Urinary bladder (tissue), 3 donors: ENCODE measurements at regions not wholly inside any gene's neighbourhood (a gene's known extent, or its start where the extent isn't known, plus 50 kb on each side); places are given as distances from the start of the nearest gene placed in this dataset.

Experiments
- DNase-seq: peaks from one replicate; pipeline ENCODE4 v3.0.0-alpha.2; 2015; ENCODE audit errors: extremely low spot score
- H3K27ac ChIP-seq: one replicate; pipeline ENCODE4 v1.5.1; 2013; ENCODE audit warnings: low read depth, mild to moderate bottlenecking, moderate library complexity
- H3K36me3 ChIP-seq: one replicate; pipeline ENCODE4 v1.6.1; 2013; ENCODE audit warnings: mild to moderate bottlenecking, moderate library complexity; ENCODE audit not compliant: insufficient read depth
- H3K4me1 ChIP-seq: one replicate; pipeline ENCODE4 v1.6.1; 2013; ENCODE audit warnings: mild to moderate bottlenecking, moderate library complexity; ENCODE audit not compliant: insufficient read depth
- H3K4me3 ChIP-seq: one replicate; pipeline ENCODE4 v1.5.1; 2013; ENCODE audit warnings: low read depth, low read length
- WGBS: extraction: QIAGEN DNeasy Blood & Tissue Kit; methylation state at CpG from one replicate; pipeline ENCODE4 v1.1.7; 2013; 5-methylcytosine and 5-hydroxymethylcytosine counted together
- donor health status: healthy with polysubstance abuse.
- donor health status: healthy.

DNA sequence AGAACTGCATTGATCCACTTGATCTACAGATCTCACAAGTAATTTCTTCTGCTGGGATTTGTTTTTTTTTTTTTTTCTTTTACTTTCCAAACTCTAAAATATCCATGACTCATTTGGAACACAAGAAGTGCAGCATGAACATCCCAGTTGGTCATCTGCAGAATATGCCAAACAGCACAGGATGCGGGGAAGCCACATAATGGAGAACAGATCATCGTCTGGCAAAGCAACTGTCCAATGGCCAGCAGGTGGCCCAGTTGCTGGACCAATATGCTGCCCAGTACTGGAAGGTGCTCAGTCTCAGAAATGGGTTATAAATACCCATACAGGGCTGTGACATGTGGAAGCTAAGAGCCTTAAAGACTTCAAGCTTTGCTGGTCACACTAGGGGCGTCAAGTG, 221.3 kb upstream of the TAS2R1 start:
- 64% methylated on average over 3 of the region's 3 CpGs for WGBS

DNA sequence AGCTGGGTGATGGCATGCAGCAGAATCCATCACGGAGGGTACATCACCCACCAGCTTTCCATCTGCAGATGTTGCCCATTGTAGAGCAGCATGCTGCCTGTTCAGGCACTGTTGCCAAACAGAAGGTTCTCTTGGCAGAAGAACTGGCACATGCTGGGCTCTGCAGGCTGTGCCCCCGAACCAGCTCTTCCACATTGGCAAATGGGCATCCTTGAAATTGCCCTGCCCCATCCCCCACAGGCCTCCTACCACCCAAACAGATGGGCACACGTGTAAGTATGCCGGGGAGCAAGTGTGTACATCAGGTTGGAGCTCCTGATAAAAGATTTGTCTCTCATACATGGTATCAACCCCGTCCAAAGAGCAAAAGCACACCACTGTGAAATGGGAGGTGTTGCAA, 220.3 kb upstream of the TAS2R1 start:
- WGBS: 82% methylated on average over 5 of the region's 5 CpGs
- Histone ChIP-seq H3K27ac (no peak overlapping the region), H3K4me3 (no peak overlapping the region), H3K4me1 (no peaks in the 10 kb centered on the region), H3K36me3 (no peaks in the 10 kb centered on the region)
- DNase-seq: no peak

More for the DNA sequence above, 221.3 kb upstream of the TAS2R1 start:
- Histone ChIP-seq H3K4me1 (no peaks in the 10 kb centered on the region), H3K36me3 (no peaks in the 10 kb centered on the region), H3K4me3 (no peak overlapping the region), H3K27ac (no peak overlapping the region)
- DNase-seq: no peak

DNA sequence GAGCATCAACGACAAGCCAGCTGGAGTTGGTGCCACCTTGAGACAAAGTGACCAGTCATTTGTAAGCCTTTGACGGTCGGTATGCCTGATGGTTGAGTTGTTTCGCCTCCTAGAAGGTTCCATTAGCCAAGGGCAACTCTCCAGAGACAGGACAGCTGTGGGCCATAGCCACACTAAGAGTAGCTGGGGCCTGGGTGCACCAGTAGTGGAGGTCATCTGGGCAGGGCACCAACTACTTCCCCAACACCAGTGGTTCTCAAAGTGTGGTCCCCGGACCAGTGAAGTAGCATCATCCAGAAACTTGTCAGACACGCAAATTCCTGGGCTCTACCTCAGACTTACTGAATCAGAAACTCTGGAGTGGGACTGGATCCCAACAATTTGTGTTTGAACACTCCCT, 217.5 kb upstream of the TAS2R1 start:
- no peak overlapping the region for H3K4me3 ChIP-seq
- H3K27ac ChIP-seq: no peak overlapping the region
- 91% methylated on average over 6 of the region's 6 CpGs for WGBS
- H3K36me3 ChIP-seq: no peaks in the 10 kb centered on the region
- no peak for DNase-seq
- no peaks in the 10 kb centered on the region for H3K4me1 ChIP-seq

DNA sequence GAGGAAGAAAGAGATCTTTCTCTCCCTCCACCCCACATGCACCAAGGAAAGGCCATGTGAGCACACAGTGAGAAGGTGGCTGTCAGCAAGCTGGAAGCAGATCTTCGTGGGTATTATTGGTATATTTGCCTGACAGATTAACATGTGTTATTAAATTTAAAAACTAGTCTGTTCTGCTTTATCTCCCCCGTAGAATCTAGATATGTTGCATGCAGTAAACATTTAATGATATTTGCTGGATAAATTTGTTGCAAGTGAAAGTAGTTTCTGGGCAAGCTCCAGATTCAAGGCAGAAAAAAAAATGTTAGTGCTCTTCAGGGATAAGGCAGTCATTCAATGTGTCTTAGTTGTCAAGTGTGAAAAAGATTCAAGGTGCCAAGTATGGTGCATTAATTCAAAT, 215.0 kb upstream of the TAS2R1 start:
- H3K27ac ChIP-seq: no peak overlapping the region
- DNase-seq: no peak
- 62% methylated on average over 2 of the region's 2 CpGs for WGBS
- no peaks in the 10 kb centered on the region for H3K36me3 ChIP-seq
- H3K4me3 ChIP-seq: no peak overlapping the region
- no peaks in the 10 kb centered on the region for H3K4me1 ChIP-seq

DNA sequence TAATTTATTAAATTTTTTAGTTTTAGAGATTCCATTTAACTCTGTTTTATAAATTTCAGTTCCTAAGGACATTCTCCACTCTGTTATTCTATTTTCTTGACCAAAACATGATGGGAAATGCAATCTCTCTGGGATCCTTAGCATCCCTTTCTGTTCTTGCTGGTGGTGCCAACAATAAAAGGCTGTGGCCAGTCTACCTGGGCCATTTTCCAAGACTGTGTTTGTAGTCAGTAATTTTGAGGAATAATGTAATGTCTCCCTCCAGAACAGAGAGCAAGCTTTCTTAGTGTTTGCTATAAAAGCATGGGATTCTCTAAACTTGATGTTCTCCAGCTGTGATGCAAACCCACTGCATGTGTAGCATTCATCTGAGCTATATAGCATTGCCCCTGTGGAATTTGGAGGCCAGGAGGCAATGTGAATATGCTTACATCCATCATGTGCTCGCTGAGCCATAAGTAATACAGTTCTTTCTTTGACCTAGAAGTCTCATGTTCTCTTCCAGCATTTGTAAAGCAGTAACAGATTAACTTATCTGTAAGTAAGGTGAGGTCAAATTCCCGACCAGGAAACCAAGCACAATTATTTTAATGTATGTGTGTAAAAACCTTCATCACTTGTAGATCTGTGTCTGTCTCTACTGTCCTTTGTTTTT, 211.5 kb upstream of the TAS2R1 start:
- H3K36me3 ChIP-seq: no peaks in the 10 kb centered on the region
- no peaks in the 10 kb centered on the region for H3K4me1 ChIP-seq
- no peak for DNase-seq
- H3K27ac ChIP-seq: no peak overlapping the region
- H3K4me3 ChIP-seq: no peak overlapping the region
- 80% methylated on average over 2 of the region's 2 CpGs for WGBS

DNA sequence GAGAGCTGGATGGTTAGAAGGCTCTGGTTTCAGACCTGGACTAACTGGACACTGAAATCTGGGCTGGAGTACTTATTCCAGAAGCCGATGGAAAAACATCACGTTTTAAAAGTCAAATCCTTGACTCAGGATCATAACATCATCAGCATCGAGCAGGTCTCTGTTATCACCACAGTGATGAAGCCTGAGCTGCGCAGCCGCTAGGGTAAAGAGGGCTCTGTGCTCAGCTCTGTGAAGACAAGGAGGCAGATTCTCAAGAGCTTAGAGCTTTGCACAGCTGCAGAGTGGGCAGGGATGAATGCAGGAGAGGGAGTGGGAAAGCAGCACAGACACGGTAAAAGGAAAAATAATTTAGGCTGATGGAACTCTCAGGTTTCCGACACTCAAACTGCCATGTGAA, 208.8 kb upstream of the TAS2R1 start:
- no peaks in the 10 kb centered on the region for H3K4me1 ChIP-seq
- H3K4me3 ChIP-seq: no peak overlapping the region
- no peak for DNase-seq
- no peaks in the 10 kb centered on the region for H3K36me3 ChIP-seq
- 53% methylated on average over 7 of the region's 7 CpGs for WGBS
- no peak overlapping the region for H3K27ac ChIP-seq

DNA sequence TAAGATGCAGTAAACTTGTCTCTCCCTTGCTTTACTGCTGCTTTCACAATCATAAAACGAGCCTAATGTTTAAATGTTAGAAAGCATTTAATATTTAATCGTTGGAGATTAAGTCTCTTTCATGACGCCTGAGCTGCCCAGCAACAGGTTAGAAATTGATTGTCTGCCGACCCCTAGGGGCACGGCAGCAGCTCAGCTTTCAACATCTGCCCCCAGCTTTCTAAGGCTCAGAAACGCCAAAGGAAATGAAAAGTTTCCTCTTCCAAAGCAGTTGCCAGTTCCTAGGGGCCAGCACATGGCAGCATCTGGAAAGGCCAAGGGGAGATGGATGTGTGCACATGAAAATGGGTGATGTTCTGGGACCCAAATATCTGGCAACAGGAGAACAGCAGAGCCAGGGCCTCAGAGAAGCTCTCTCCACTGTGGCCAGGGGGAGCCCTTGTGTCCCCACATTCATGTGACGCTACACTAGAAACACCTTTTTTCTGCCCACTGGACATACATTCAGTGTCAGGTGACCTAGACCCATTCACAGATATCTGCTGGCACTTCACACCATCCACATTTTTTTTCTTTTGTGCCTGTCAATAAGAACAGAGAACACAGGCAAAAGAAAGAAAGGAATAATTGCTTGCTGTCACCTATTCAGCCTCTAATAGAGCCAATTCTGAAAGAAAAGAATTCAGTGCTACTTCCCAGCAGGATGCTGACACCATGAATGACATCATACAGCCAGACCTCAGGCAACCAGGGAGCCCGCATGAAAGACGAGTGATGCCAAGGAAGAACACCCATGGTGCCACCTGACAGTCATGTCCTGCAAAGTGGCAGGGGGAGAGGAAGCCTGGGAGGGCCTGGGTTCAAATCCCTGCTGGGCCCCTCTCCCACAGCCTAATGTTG, 205.0 kb upstream of the TAS2R1 start:
- no peak overlapping the region for H3K4me3 ChIP-seq
- H3K36me3 ChIP-seq: no peaks in the 10 kb centered on the region
- H3K4me1 ChIP-seq: no peaks in the 10 kb centered on the region
- no peak overlapping the region for H3K27ac ChIP-seq
- DNase-seq: no peak
- WGBS: 43% methylated on average over 9 of the region's 9 CpGs

DNA sequence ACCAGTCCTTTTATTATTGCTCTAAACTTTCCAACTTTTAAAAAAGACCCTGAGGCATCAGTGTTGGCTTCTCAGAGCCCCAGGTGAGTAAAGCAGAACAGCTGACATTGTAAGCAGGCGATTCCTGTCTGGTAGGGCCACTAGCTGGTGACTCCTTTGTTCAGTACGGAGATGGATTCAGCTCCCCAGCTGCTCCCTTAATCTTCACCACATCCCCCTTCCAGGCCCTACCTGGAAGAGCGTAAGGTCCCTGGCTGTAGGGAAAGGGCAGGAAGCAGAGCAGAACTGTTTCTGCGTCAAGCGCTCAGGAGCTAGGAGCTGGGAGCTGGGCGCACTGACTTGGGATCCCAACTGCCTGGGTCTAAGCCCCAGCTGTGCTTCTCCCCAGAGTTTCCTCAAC, 203.7 kb upstream of the TAS2R1 start:
- Histone ChIP-seq H3K27ac (no peak overlapping the region), H3K36me3 (no peaks in the 10 kb centered on the region), H3K4me3 (no peak overlapping the region), H3K4me1 (no peaks in the 10 kb centered on the region)
- WGBS: 73% methylated on average over 6 of the region's 6 CpGs
- no peak for DNase-seq

DNA sequence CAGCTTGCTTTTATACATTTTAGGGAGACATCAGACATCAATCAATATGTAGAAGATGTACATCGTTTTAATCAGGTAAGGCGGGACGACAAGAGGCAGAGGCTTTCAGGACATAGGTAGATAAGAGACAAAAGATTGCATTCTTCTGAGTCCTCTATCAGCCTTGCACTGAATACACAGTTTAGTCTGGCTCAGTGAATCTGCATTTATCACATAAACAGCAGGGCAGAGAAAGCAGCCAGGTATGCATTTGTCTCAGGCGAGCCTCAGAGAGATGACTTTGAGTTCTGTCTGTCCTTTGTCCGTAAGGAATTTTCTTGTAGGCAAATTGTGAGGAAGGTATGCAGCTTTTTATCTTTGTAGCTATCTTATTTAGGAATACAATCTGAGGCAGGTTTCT, 202.8 kb upstream of the TAS2R1 start:
- 71% methylated on average over 5 of the region's 5 CpGs for WGBS

DNA sequence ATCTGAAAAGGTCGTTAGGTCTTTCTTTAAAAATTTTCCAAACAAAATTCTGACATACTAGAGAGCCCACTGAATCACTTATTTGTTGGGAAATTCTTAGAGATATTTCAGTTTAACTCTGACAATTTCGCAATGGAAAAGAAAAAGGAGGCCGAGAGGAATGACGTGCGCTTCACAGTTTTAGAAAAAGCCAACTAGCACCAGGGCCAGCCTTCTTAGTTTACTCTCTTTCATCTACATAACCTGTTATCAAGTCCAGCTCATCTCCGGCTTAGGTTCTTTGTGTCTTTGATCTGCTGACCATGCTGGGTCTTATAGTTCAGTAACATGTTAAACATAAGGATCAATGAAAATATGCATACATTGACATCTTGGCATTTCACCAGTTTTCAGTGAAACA, 201.7 kb upstream of the TAS2R1 start:
- Histone ChIP-seq H3K27ac (no peak overlapping the region), H3K36me3 (no peaks in the 10 kb centered on the region), H3K4me3 (no peak overlapping the region), H3K4me1 (no peaks in the 10 kb centered on the region)
- no peak for DNase-seq
- WGBS: 90% methylated on average over 6 of the region's 6 CpGs

More for the DNA sequence above, 202.8 kb upstream of the TAS2R1 start:
- no peak for DNase-seq
- H3K4me1 ChIP-seq: no peaks in the 10 kb centered on the region
- H3K36me3 ChIP-seq: no peaks in the 10 kb centered on the region
- no peak overlapping the region for H3K27ac ChIP-seq
- H3K4me3 ChIP-seq: no peak overlapping the region

DNA sequence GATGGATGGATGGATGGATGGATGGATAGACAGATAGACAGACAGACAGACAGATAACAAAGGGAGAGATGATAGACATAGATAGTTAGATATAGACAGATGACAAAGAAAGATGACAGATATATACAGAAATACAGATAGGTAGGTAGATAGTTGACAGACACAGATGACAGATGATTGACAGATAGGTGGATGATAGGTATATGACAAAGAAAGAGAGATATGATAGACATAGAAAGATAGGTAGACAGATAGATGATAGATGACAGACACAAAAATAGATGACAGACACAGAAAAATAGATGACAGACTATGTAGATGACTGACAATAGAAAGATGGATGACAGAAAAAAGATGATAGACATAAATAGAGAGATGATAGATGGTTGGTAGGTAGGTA, 200.0 kb upstream of the TAS2R1 start:
- H3K36me3 ChIP-seq: no peaks in the 10 kb centered on the region
- no peak overlapping the region for H3K27ac ChIP-seq
- H3K4me3 ChIP-seq: no peak overlapping the region
- no peaks in the 10 kb centered on the region for H3K4me1 ChIP-seq
- no peak for DNase-seq

DNA sequence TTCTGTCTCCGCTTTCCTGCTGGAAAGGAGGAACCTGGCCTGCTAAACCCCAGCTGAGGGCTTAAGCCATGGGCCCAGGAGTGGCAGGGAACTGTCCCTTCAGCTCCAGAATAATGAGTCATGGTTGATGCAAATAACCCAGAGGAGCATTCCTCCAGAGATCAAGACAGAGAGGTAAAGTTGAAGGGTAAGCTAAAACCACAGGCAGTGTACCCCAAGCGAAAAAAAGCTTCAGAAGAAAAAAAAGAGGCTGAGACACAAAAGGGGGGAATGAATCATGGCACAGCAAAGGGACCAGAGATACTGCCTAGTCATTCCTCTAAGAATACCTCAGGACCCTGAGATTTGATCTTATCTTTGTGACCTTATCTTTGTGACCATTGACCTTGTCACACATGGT, 199.5 kb upstream of the TAS2R1 start:
- Histone ChIP-seq H3K4me3 (no peak overlapping the region), H3K4me1 (no peaks in the 10 kb centered on the region), H3K27ac (no peak overlapping the region), H3K36me3 (no peaks in the 10 kb centered on the region)
- 95% methylated on average over 2 of the region's 2 CpGs for WGBS
- no peak for DNase-seq

DNA sequence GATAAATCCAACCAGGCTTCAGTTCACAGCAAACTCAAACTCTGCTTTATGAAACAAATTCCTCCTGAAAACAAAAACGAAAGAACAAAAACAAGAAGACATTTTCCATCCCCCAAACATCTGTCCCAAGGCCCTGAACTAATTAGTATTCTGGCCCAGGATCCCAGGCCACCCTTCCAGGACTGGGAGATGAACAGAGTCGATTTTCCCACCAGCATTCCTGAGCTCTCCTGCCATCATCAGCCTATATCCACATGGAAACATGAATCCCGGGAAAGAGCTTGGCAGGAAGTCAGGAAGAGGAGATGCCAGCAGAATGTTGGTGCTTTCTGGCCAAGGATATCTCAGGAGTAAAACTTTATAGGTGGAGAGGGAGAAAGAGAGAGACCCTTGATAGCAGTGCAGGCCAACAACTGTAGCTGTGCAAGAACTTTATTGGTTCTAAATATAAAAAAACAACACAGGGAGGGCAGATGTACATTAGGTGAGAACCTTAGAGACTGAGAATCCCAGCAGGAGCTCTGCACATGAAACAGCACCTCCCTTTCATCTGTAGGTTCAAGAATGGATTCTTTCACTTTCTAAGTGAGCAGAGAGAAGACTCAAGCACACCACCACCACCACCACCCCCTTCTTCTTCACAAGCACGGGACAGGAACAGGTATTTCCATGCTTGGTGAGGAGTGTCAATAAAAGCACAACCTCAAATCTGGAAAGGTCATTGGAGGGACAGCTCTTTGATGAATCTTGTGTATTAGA, 190.7 kb upstream of the TAS2R1 start:
- no peaks in the 10 kb centered on the region for H3K36me3 ChIP-seq
- no peak overlapping the region for H3K27ac ChIP-seq
- no peak for DNase-seq
- H3K4me3 ChIP-seq: no peak overlapping the region
- WGBS: 35% methylated on average over 4 of the region's 4 CpGs
- H3K4me1 ChIP-seq: no peaks in the 10 kb centered on the region

DNA sequence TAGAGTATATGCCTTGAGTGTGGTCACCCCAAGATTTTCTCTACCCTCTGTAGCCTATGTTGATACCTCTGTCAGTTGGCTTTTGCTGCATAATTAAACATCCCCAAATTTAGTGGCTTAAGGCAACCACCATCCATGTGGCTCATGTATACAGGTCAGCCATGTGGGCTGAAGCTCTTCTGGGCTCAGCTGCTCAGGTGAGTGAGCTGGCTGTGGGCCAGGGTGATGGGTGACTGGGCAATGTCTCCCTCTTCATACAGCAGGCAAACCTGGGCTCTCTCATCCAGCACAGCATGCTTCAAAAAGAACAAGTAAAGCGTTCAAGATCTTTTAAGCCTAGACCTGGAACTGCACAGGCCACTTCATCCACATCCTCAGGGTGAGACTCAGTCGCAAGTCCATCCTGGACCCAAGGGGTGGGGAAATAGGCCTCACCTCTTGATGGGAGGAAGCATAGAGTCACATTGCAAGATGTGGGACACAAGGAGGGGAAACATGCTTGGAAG, 188.2 kb upstream of the TAS2R1 start:
- Histone ChIP-seq H3K4me1 (no peaks in the 10 kb centered on the region), H3K4me3 (no peak overlapping the region), H3K27ac (no peak overlapping the region), H3K36me3 (no peaks in the 10 kb centered on the region)
- WGBS: 93% methylated on average over 2 of the region's 2 CpGs
- no peak for DNase-seq
